Thyroid gland (tissue), 4 donors: ENCODE measurements at regions not wholly inside any gene's neighbourhood (a gene's known extent, or its start where the extent isn't known, plus 50 kb on each side); places are given as distances from the start of the nearest gene placed in this dataset.

Source experiments
- DNase-seq, 2 donors: peaks; one replicate each; pipeline ENCODE4 v3.0.0-alpha.2; 2019
- H3K27ac ChIP-seq, 3 donors: fragments of 200-600 bp; sonication (generic); 1 replicate in 2 of 3; 2 replicates in 1 of 3; pipeline ENCODE4 v1.5.1; 2016 to 2019; ENCODE audit warnings: mild to moderate bottlenecking in 1 of 3, moderate library complexity in 1 of 3
- H3K27me3 ChIP-seq: fragments of 200-600 bp; sonication (generic); one replicate; pipeline ENCODE4 v1.5.1; 2019
- H3K36me3 ChIP-seq, 2 donors: fragments of 200-600 bp; sonication (generic); one replicate each; pipeline ENCODE4 v1.5.1; 2016 to 2019
- H3K4me1 ChIP-seq, 2 donors: fragments of 200-600 bp; sonication (generic); one replicate each; pipeline ENCODE4 v1.5.1; 2017 to 2019
- H3K4me3 ChIP-seq, 3 donors: fragments of 200-600 bp; sonication (generic); replicated peaks in 1 of 3; 1 replicate in 2 of 3; 2 replicates in 1 of 3; pipeline ENCODE4 v1.5.1; 2016; ENCODE audit warnings: mild to moderate bottlenecking in 1 of 3
- H3K9me3 ChIP-seq: fragments of 200-600 bp; sonication (generic); one replicate; pipeline ENCODE4 v1.5.1; 2017
- CTCF ChIP-seq, 6 experiments: fragments of 200-600 bp in 3 of 6; fragments of 450-650 bp in 3 of 6; sonication (generic) in 3 of 6; IDR thresholded peaks; one replicate each; pipeline ENCODE4 v1.5.1; 2016 to 2019; ENCODE audit warnings: antibody characterized with exemption in 6 of 6, mild to moderate bottlenecking in 2 of 6, inconsistent platforms in 1 of 6, moderate library complexity in 1 of 6
- POLR2A ChIP-seq, 2 donors: fragments of 450-650 bp; IDR thresholded peaks; one replicate each; pipeline ENCODE4 v1.6.1; 2017; ENCODE audit warnings: antibody characterized with exemption in 2 of 2, mild to moderate bottlenecking in 2 of 2, moderate library complexity in 1 of 2
- WGBS, 2 donors: methylation state at CpG; one replicate each; pipeline ENCODE4 v1.1.5; 2017; 5-methylcytosine and 5-hydroxymethylcytosine counted together
- intact Hi-C: fragments of 100-400 bp; cut with DNase I; formaldehyde crosslinking; loops from one replicate; pipeline ENCODE4 v1.15.1; 2023

GRCh38 chr22:47391169-47392053 is 629.0 kb downstream of the TBC1D22A start:
- intact Hi-C loops: no loop called here
- Histone ChIP-seq H3K27ac (no peak overlapping the region), H3K9me3 (no peaks in the 10 kb centered on the region), H3K27me3 (no peaks in the 10 kb centered on the region), H3K4me3 (no peak overlapping the region), H3K4me1 (no peaks in the 10 kb centered on the region), H3K36me3 (no peaks in the 10 kb centered on the region)
- WGBS, 2 donors: 72 to 85% methylated on average over 13 to 15 of the region's 23 CpGs
- no peak for DNase-seq
- TF ChIP-seq CTCF (IDR thresholded peaks at IDR 0.05) (no peak), POLR2A (IDR thresholded peaks at IDR 0.05) (no peak)

- DNase-seq: no peak
- no peak for TF ChIP-seq POLR2A (IDR thresholded peaks at IDR 0.05)
- no peak for TF ChIP-seq CTCF (IDR thresholded peaks at IDR 0.05)
- Histone ChIP-seq H3K27me3 (no peaks in the 10 kb centered on the region), H3K9me3 (no peaks in the 10 kb centered on the region), H3K4me1 (no peaks in the 10 kb centered on the region), H3K36me3 (no peaks in the 10 kb centered on the region), H3K4me3 (no peak overlapping the region), H3K27ac (no peak overlapping the region)
- 89 to 93% methylated on average over 37 to 44 of the region's 44 CpGs for WGBS, 2 donors
- intact Hi-C loops: no loop called here
Observed at GRCh38 chr22:47390026-47390970, 627.8 kb downstream of the TBC1D22A start.

- no peak for DNase-seq
- 63 to 67% methylated on average over 9 to 10 of the region's 11 CpGs for WGBS, 2 donors
- no peaks in the 10 kb centered on the region for H3K27me3 ChIP-seq
Observed at GRCh38 chr22:47389201-47389600, 626.8 kb downstream of the TBC1D22A start.

GRCh38 chr22:47388778-47389177 is 626.3 kb downstream of the TBC1D22A start:
- no peaks in the 10 kb centered on the region for H3K27me3 ChIP-seq
- 63 to 72% methylated on average over 5 of the region's 5 CpGs for WGBS, 2 donors
- TF ChIP-seq CTCF (IDR thresholded peaks at IDR 0.05) (no peak), POLR2A (IDR thresholded peaks at IDR 0.05) (no peak)
- intact Hi-C loops: no loop called here
- H3K4me1 ChIP-seq: no peaks in the 10 kb centered on the region
- H3K9me3 ChIP-seq: no peaks in the 10 kb centered on the region
- H3K4me3 ChIP-seq: no peak overlapping the region
- no peaks in the 10 kb centered on the region for H3K36me3 ChIP-seq
- H3K27ac ChIP-seq: no peak overlapping the region
- no peak for DNase-seq

More at GRCh38 chr22:47389201-47389600, 626.8 kb downstream of the TBC1D22A start:
- Histone ChIP-seq H3K27ac (no peak overlapping the region), H3K36me3 (no peaks in the 10 kb centered on the region), H3K4me1 (no peaks in the 10 kb centered on the region), H3K4me3 (no peak overlapping the region), H3K9me3 (no peaks in the 10 kb centered on the region)
- TF ChIP-seq CTCF (IDR thresholded peaks at IDR 0.05) (no peak), POLR2A (IDR thresholded peaks at IDR 0.05) (no peak)
- intact Hi-C loops: no loop called here
